ENCODE measurements at regions not wholly inside any gene's neighbourhood (a gene's known extent, or its start where the extent isn't known, plus 50 kb on each side); places are given as distances from the start of the nearest gene placed in this dataset.

GRCh38 chr9:11743356-11743755, 949.8 kb upstream of the TYRP1 start:
- Histone ChIP-seq H3K4me2 (ENCODE audit: low read length) (no peak overlapping the region), H3K9ac (ENCODE audit: low read length) (no peak overlapping the region), H3K27ac (ENCODE audit: low read length) (no peak overlapping the region), H3K9me2 (replicated peaks; ENCODE audit: low read length) (no peaks in the 10 kb centered on the region), H4K20me1 (ENCODE audit: low read length) (no peaks in the 10 kb centered on the region), H3K36me3 (ENCODE audit: low read depth, low read length) (no peaks in the 10 kb centered on the region), H3K9me3 (ENCODE audit: low read length) (no peaks in the 10 kb centered on the region), H2AFZ (ENCODE audit: low read length) (no peak overlapping the region), H3K4me1 (ENCODE audit: insufficient read depth, low read length) (no peaks in the 10 kb centered on the region), H3K4me3 (ENCODE audit: low read length) (no peak overlapping the region), H3K79me2 (ENCODE audit: low read length) (no peaks in the 10 kb centered on the region), H3F3A (ENCODE audit: low read length, unreplicated experiment) (no peaks in the 10 kb centered on the region), H3K27me3 (ENCODE audit: low read length) (no peaks in the 10 kb centered on the region)
- TF ChIP-seq EZH2phosphoT487 (IDR thresholded peaks at IDR 0.05; ENCODE audit: borderline replicate concordance, low read length) (no peak), EZH2 (IDR thresholded peaks at IDR 0.05; ENCODE audit: low read length, unreplicated experiment) (no peak), CTCF (conservative IDR thresholded peaks at IDR 0.05; ENCODE audit: low read depth, low read length) (no peak)
- intact Hi-C loops (cut with micrococcal nuclease) = no loop called here
- DNase-seq (no peak), ATAC-seq (no peak)
- CTCF ChIA-PET = no interaction called here
- no TSS peak for BruUV-seq (replicated peaks)
- POLR2A ChIA-PET (ENCODE audit: unreplicated experiment) = no interaction called here

- TF ChIP-seq EZH2 (IDR thresholded peaks at IDR 0.05; ENCODE audit: low read length, unreplicated experiment) (no peak), EZH2phosphoT487 (IDR thresholded peaks at IDR 0.05; ENCODE audit: borderline replicate concordance, low read length) (no peak), CTCF (conservative IDR thresholded peaks at IDR 0.05; ENCODE audit: low read depth, low read length) (no peak)
- Histone ChIP-seq H2AFZ (ENCODE audit: low read length) (no peak overlapping the region), H3K36me3 (ENCODE audit: low read depth, low read length) (no peaks in the 10 kb centered on the region), H3K4me1 (ENCODE audit: insufficient read depth, low read length) (no peaks in the 10 kb centered on the region), H3K9me3 (ENCODE audit: low read length) (no peaks in the 10 kb centered on the region), H3K9ac (ENCODE audit: low read length) (no peak overlapping the region), H3K79me2 (ENCODE audit: low read length) (no peaks in the 10 kb centered on the region), H3K4me3 (ENCODE audit: low read length) (no peak overlapping the region), H3K27ac (ENCODE audit: low read length) (no peak overlapping the region), H3F3A (ENCODE audit: low read length, unreplicated experiment) (no peaks in the 10 kb centered on the region), H3K4me2 (ENCODE audit: low read length) (no peak overlapping the region), H3K9me2 (replicated peaks; ENCODE audit: low read length) (no peaks in the 10 kb centered on the region), H4K20me1 (ENCODE audit: low read length) (no peaks in the 10 kb centered on the region), H3K27me3 (ENCODE audit: low read length) (no peaks in the 10 kb centered on the region)
- CTCF ChIA-PET = interaction anchor here (0.6 kb wide), 1 partner anchor 1461 kb away, joined by 8 read pairs; no protein-coding TSS in a partner anchor
- DNase-seq (no peak), ATAC-seq (no peak)
- POLR2A ChIA-PET (ENCODE audit: unreplicated experiment) = no interaction called here
- BruUV-seq (replicated peaks) = no TSS peak
- intact Hi-C loops (cut with micrococcal nuclease) = no loop called here
These were observed 943.8 kb upstream of the TYRP1 start for GRCh38 chr9:11749396-11749795.

DNA sequence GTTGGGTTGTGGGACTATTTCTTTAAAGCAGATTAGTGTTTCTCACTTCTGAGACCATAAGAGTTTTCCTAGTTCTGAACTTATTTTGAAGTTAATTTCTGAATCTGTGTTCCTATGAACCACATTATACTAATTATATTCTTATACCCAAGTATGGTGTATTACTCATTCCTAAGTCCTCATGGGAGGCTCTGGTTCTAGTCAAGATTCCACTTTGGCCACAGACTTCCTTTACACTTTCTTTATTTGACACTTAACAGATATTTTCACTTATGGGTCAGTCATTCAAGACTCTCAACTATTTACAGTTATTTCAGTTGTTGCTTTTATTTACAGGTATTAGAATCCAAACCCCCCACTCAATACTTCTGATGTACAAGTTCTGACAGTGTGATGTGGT, 937.2 kb upstream of the TYRP1 start:
- H2AFZ ChIP-seq (ENCODE audit: low read length) = no peak overlapping the region
- no peaks in the 10 kb centered on the region for H3K9me3 ChIP-seq (ENCODE audit: low read length)
- CTCF ChIA-PET = no interaction called here
- ATAC-seq (no peak), DNase-seq (no peak)
- POLR2A ChIA-PET (ENCODE audit: unreplicated experiment) = no interaction called here
- no peaks in the 10 kb centered on the region for H3K4me1 ChIP-seq (ENCODE audit: insufficient read depth, low read length)
- H3K27me3 ChIP-seq (ENCODE audit: low read length) = no peaks in the 10 kb centered on the region
- no peak overlapping the region for H3K4me3 ChIP-seq (ENCODE audit: low read length)
- no peaks in the 10 kb centered on the region for H3F3A ChIP-seq (ENCODE audit: low read length, unreplicated experiment)
- no peak overlapping the region for H3K9ac ChIP-seq (ENCODE audit: low read length)
- intact Hi-C loops (cut with micrococcal nuclease) = no loop called here
- no peak overlapping the region for H3K4me2 ChIP-seq (ENCODE audit: low read length)
- H4K20me1 ChIP-seq (ENCODE audit: low read length) = no peaks in the 10 kb centered on the region
- no peaks in the 10 kb centered on the region for H3K79me2 ChIP-seq (ENCODE audit: low read length)
- H3K9me2 ChIP-seq (replicated peaks; ENCODE audit: low read length) = no peaks in the 10 kb centered on the region
- no peak overlapping the region for H3K27ac ChIP-seq (ENCODE audit: low read length)
- H3K36me3 ChIP-seq (ENCODE audit: low read depth, low read length) = no peaks in the 10 kb centered on the region
- no peak for TF ChIP-seq EZH2 (IDR thresholded peaks at IDR 0.05; ENCODE audit: low read length, unreplicated experiment)
- TF ChIP-seq CTCF (conservative IDR thresholded peaks at IDR 0.05; ENCODE audit: low read depth, low read length) = no peak
- TF ChIP-seq EZH2phosphoT487 (IDR thresholded peaks at IDR 0.05; ENCODE audit: borderline replicate concordance, low read length) = no peak
- BruUV-seq (replicated peaks) = no TSS peak
